HepG2 (cell line): ENCODE measurements at regions not wholly inside any gene's neighbourhood (a gene's known extent, or its start where the extent isn't known, plus 50 kb on each side); places are given as distances from the start of the nearest gene placed in this dataset.

ENCODE experiments used
- CCAR2 ChIP-seq: fragments of 200-400 bp; formaldehyde crosslinking; optimal IDR thresholded peaks from 2 replicates; pipeline ENCODE3; 2018; ENCODE audit warnings: low read depth, mild to moderate bottlenecking, low read length, moderate library complexity
- JUN ChIP-seq: sonication (generic); formaldehyde crosslinking; IDR thresholded peaks from 2 replicates; pipeline ENCODE4 v1.4.0; 2020; ENCODE audit warnings: mild to moderate bottlenecking, missing genetic modification reagents
- MAF1 ChIP-seq: sonication (generic); formaldehyde crosslinking; IDR thresholded peaks from 2 replicates; pipeline ENCODE4 v1.5.0; 2020; ENCODE audit warnings: missing genetic modification reagents, borderline replicate concordance
- POLR2A ChIP-seq, 2 experiments: IDR thresholded peaks; 2 replicates each; pipeline ENCODE4 v1.6.1; 2011; ENCODE audit warnings: low read depth in 2 of 2, low read length in 2 of 2, mild to moderate bottlenecking in 1 of 2, moderate library complexity in 1 of 2; ENCODE audit not compliant: insufficient read depth in 1 of 2
- RFX5 ChIP-seq: IDR thresholded peaks from 2 replicates; pipeline ENCODE4 v1.6.1; 2011; ENCODE audit warnings: low read depth, low read length, improper control_type of control experiment
- SATB2 ChIP-seq: sonication (generic); formaldehyde crosslinking; IDR thresholded peaks from 2 replicates; pipeline ENCODE4 v1.5.0; 2020; ENCODE audit warnings: missing genetic modification reagents
- TF ChIP-seq, protein P1 (sequence below): sonication (generic); formaldehyde crosslinking; IDR thresholded peaks from 2 replicates; pipeline ENCODE4 v1.8.1; 2023; ENCODE audit warnings: mild to moderate bottlenecking, missing genetic modification reagents
- TF ChIP-seq, protein P2 (sequence below): sonication (generic); formaldehyde crosslinking; IDR thresholded peaks from 2 replicates; pipeline ENCODE4 v1.4.0; 2020; ENCODE audit warnings: mild to moderate bottlenecking, missing genetic modification reagents, borderline replicate concordance
- TF ChIP-seq, protein P3 (sequence below): IDR thresholded peaks from 2 replicates; pipeline ENCODE4 v1.6.1; 2012; ENCODE audit warnings: inconsistent platforms
- TF ChIP-seq, protein P4 (sequence below): sonication (generic); formaldehyde crosslinking; IDR thresholded peaks from 2 replicates; pipeline ENCODE4 v1.5.0; 2020; ENCODE audit warnings: missing genetic modification reagents

DNA sequence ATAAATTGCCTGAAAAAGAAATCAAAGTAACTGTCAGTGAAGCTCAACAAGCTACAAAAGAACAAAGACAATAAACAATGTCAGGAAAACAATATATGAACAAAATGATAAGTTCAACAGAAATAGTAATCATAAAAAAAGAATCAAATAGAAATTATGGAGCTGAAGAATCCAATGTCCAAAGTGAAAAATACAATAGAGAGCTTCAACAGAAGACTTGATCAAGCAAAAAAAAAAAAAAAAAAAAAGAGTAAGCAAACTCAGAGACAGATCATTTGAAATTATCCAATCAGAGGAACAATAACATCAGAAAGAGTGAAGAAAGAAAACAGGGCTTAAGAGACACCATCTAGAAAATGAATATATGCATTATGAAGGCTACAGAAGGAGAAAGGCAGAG is 251.4 kb upstream of the SAMSN1 start:
- TF ChIP-seq, protein P1, sequence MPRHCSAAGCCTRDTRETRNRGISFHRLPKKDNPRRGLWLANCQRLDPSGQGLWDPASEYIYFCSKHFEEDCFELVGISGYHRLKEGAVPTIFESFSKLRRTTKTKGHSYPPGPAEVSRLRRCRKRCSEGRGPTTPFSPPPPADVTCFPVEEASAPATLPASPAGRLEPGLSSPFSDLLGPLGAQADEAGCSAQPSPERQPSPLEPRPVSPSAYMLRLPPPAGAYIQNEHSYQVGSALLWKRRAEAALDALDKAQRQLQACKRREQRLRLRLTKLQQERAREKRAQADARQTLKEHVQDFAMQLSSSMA (CRISPR knock-in tag): no peak
- TF ChIP-seq SATB2: no peak
- TF ChIP-seq, protein P2, sequence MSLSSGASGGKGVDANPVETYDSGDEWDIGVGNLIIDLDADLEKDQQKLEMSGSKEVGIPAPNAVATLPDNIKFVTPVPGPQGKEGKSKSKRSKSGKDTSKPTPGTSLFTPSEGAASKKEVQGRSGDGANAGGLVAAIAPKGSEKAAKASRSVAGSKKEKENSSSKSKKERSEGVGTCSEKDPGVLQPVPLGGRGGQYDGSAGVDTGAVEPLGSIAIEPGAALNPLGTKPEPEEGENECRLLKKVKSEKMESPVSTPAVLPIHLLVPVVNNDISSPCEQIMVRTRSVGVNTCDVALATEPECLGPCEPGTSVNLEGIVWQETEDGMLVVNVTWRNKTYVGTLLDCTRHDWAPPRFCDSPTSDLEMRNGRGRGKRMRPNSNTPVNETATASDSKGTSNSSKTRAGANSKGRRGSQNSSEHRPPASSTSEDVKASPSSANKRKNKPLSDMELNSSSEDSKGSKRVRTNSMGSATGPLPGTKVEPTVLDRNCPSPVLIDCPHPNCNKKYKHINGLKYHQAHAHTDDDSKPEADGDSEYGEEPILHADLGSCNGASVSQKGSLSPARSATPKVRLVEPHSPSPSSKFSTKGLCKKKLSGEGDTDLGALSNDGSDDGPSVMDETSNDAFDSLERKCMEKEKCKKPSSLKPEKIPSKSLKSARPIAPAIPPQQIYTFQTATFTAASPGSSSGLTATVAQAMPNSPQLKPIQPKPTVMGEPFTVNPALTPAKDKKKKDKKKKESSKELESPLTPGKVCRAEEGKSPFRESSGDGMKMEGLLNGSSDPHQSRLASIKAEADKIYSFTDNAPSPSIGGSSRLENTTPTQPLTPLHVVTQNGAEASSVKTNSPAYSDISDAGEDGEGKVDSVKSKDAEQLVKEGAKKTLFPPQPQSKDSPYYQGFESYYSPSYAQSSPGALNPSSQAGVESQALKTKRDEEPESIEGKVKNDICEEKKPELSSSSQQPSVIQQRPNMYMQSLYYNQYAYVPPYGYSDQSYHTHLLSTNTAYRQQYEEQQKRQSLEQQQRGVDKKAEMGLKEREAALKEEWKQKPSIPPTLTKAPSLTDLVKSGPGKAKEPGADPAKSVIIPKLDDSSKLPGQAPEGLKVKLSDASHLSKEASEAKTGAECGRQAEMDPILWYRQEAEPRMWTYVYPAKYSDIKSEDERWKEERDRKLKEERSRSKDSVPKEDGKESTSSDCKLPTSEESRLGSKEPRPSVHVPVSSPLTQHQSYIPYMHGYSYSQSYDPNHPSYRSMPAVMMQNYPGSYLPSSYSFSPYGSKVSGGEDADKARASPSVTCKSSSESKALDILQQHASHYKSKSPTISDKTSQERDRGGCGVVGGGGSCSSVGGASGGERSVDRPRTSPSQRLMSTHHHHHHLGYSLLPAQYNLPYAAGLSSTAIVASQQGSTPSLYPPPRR (CRISPR knock-in tag): no peak
- TF ChIP-seq RFX5: no peak
- TF ChIP-seq, protein P3, sequence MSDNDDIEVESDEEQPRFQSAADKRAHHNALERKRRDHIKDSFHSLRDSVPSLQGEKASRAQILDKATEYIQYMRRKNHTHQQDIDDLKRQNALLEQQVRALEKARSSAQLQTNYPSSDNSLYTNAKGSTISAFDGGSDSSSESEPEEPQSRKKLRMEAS: no peak
- TF ChIP-seq, protein P4, sequence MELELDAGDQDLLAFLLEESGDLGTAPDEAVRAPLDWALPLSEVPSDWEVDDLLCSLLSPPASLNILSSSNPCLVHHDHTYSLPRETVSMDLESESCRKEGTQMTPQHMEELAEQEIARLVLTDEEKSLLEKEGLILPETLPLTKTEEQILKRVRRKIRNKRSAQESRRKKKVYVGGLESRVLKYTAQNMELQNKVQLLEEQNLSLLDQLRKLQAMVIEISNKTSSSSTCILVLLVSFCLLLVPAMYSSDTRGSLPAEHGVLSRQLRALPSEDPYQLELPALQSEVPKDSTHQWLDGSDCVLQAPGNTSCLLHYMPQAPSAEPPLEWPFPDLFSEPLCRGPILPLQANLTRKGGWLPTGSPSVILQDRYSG (CRISPR knock-in tag): no peak
- no peak for TF ChIP-seq MAF1
- no peak for TF ChIP-seq JUN (CRISPR knock-in tag)
- TF ChIP-seq CCAR2: no peak
- no peak for TF ChIP-seq POLR2A (IDR thresholded peaks at IDR 0.05; ENCODE audit: insufficient read depth in 1 of 2, low read depth in 2 of 2, low read length in 2 of 2)
